Parathyroid adenoma (tissue), 2 donors: ENCODE measurements at regions not wholly inside any gene's neighbourhood (a gene's known extent, or its start where the extent isn't known, plus 50 kb on each side); places are given as distances from the start of the nearest gene placed in this dataset.

Experiments
- H2AFZ ChIP-seq: fragments of 300-600 bp; sonication (generic); one replicate; pipeline ENCODE4 v1.7.0; 2017; ENCODE audit warnings: antibody characterized with exemption, mild to moderate bottlenecking
- H3K27ac ChIP-seq: fragments of 300-600 bp; sonication (generic); one replicate; pipeline ENCODE4 v1.7.0; 2017
- H3K27me3 ChIP-seq: fragments of 300-600 bp; sonication (generic); one replicate; pipeline ENCODE4 v1.7.0; 2017; ENCODE audit warnings: low read length; ENCODE audit not compliant: control insufficient read depth, insufficient read depth
- H3K36me3 ChIP-seq: fragments of 300-600 bp; sonication (generic); one replicate; pipeline ENCODE4 v1.7.0; 2017; ENCODE audit warnings: low read length; ENCODE audit not compliant: control insufficient read depth, insufficient read depth
- H3K4me1 ChIP-seq: fragments of 300-600 bp; sonication (generic); one replicate; pipeline ENCODE4 v1.7.0; 2017; ENCODE audit warnings: control low read depth
- H3K4me2 ChIP-seq: fragments of 300-600 bp; sonication (generic); one replicate; pipeline ENCODE4 v1.7.0; 2017; ENCODE audit warnings: low read length
- H3K4me3 ChIP-seq: fragments of 300-600 bp; sonication (generic); one replicate; pipeline ENCODE4 v1.7.0; 2017; ENCODE audit warnings: low read depth, low read length
- H3K79me2 ChIP-seq: fragments of 300-600 bp; sonication (generic); one replicate; pipeline ENCODE4 v1.7.0; 2017; ENCODE audit warnings: control low read depth
- H3K9ac ChIP-seq: fragments of 300-600 bp; sonication (generic); one replicate; pipeline ENCODE4 v1.7.0; 2017; ENCODE audit warnings: mild to moderate bottlenecking
- H3K9me3 ChIP-seq: fragments of 300-600 bp; sonication (generic); one replicate; pipeline ENCODE4 v1.7.0; 2017; ENCODE audit warnings: low read length; ENCODE audit not compliant: control insufficient read depth
- TF ChIP-seq, protein P1 (sequence below): fragments of 300-600 bp; sonication (generic); IDR thresholded peaks from one replicate; pipeline ENCODE4 v1.7.0; 2017; ENCODE audit warnings: antibody characterized with exemption, mild to moderate bottlenecking
- donor health status: primary hyperparathyroidism.

- Histone ChIP-seq H3K4me3 (no peak overlapping the region), H3K79me2 (no peaks in the 10 kb centered on the region), H3K4me2 (no peak overlapping the region), H3K36me3 (no peaks in the 10 kb centered on the region), H3K27me3 (no peaks in the 10 kb centered on the region), H3K9me3 (no peaks in the 10 kb centered on the region), H3K4me1 (no peaks in the 10 kb centered on the region), H2AFZ (no peak overlapping the region), H3K9ac (no peak overlapping the region), H3K27ac (no peak overlapping the region)
- TF ChIP-seq, protein P1, sequence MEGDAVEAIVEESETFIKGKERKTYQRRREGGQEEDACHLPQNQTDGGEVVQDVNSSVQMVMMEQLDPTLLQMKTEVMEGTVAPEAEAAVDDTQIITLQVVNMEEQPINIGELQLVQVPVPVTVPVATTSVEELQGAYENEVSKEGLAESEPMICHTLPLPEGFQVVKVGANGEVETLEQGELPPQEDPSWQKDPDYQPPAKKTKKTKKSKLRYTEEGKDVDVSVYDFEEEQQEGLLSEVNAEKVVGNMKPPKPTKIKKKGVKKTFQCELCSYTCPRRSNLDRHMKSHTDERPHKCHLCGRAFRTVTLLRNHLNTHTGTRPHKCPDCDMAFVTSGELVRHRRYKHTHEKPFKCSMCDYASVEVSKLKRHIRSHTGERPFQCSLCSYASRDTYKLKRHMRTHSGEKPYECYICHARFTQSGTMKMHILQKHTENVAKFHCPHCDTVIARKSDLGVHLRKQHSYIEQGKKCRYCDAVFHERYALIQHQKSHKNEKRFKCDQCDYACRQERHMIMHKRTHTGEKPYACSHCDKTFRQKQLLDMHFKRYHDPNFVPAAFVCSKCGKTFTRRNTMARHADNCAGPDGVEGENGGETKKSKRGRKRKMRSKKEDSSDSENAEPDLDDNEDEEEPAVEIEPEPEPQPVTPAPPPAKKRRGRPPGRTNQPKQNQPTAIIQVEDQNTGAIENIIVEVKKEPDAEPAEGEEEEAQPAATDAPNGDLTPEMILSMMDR, result no peak
Measured at GRCh38 chr12:18898470-18898869, 160.6 kb downstream of the CAPZA3 start.

DNA sequence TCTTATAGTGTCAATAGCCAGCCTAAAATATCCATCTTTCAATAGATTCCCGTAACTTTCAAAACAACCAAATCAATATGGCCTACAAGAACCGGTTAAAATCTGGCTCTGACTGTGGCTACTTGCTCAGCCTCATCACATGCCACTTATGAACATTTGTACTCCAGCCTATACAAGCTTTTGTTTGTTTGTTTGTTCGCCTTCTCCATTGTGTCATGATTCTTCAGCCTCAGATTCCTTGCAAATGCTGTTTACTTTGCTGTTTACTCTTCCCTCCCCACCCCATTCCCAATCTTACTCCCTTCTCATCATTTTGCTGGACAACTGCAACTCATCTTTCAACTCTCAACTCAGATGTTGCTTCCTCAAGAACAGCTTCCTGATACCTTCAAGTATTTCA lies 161.2 kb downstream of the CAPZA3 start:
- no peaks in the 10 kb centered on the region for H3K9me3 ChIP-seq
- no peak overlapping the region for H2AFZ ChIP-seq
- no peaks in the 10 kb centered on the region for H3K79me2 ChIP-seq
- no peak overlapping the region for H3K9ac ChIP-seq
- no peak overlapping the region for H3K4me2 ChIP-seq
- TF ChIP-seq, protein P1, result no peak
- no peak overlapping the region for H3K4me3 ChIP-seq
- no peaks in the 10 kb centered on the region for H3K4me1 ChIP-seq
- H3K36me3 ChIP-seq, result no peaks in the 10 kb centered on the region
- no peaks in the 10 kb centered on the region for H3K27me3 ChIP-seq
- H3K27ac ChIP-seq, result no peak overlapping the region

DNA sequence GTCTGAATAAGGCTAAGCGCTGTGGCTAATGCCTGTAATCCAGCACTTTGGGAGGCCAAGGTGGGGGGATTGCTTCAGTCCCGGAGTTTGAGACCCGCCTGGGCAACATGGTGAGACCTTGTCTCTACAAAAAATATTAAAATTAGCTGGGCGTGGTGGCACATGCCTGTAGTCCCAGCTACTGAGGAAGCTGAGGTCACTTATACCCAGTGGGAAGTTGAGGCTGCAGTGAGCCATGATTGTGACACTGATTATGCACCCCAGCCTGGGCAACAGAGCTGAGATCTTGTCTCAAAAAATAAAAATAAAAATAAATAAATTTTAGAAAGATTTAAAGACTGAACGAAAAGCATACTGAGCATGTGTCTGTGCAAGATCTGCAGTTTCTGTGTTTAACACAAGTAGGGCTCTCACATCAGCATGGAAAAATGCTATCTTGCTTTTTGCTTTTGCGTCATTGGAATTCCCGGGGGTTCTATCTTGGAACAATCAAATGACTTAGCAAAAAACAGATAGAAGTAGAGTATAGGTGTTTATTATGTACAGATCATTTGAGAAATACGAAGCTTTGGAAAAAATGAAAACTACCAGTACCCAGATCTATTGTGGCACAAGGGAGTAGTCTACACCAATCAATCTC lies 161.9 kb downstream of the CAPZA3 start:
- no peak overlapping the region for H3K27ac ChIP-seq
- peak overlapping the region; percentile 36 for H2AFZ ChIP-seq
- TF ChIP-seq, protein P1, result no peak
- no peaks in the 10 kb centered on the region for H3K9me3 ChIP-seq
- no peaks in the 10 kb centered on the region for H3K79me2 ChIP-seq
- H3K27me3 ChIP-seq, result no peaks in the 10 kb centered on the region
- peak overlapping the region; percentile 37 for H3K4me2 ChIP-seq
- H3K4me3 ChIP-seq, result no peak overlapping the region
- H3K9ac ChIP-seq, result no peak overlapping the region
- no peaks in the 10 kb centered on the region for H3K4me1 ChIP-seq
- no peaks in the 10 kb centered on the region for H3K36me3 ChIP-seq

DNA sequence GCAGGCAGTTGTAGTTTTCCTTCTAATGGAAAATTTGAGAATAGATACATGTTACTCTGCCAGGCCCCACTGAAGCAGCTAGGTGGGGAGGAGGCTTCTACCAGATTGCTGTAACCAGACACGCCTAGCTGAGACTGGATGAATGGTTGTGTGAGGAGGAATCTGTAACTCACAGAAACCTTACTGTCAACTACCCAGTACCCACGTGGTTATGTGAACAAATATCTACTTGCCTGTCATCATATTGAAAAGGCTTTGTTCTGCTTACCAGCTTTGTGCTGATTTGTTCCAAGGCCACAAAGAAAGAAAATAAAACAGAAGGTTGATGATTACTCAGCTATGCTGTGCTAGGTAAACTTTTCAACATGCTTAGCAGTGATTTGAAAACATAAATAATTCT lies 167.2 kb downstream of the CAPZA3 start:
- no peak overlapping the region for H2AFZ ChIP-seq
- no peak overlapping the region for H3K4me3 ChIP-seq
- TF ChIP-seq, protein P1, result no peak
- no peak overlapping the region for H3K4me2 ChIP-seq
- H3K36me3 ChIP-seq, result no peaks in the 10 kb centered on the region
- no peaks in the 10 kb centered on the region for H3K79me2 ChIP-seq
- H3K27ac ChIP-seq, result no peak overlapping the region
- H3K27me3 ChIP-seq, result no peaks in the 10 kb centered on the region
- H3K9ac ChIP-seq, result no peak overlapping the region
- H3K9me3 ChIP-seq, result no peaks in the 10 kb centered on the region
- no peaks in the 10 kb centered on the region for H3K4me1 ChIP-seq

DNA sequence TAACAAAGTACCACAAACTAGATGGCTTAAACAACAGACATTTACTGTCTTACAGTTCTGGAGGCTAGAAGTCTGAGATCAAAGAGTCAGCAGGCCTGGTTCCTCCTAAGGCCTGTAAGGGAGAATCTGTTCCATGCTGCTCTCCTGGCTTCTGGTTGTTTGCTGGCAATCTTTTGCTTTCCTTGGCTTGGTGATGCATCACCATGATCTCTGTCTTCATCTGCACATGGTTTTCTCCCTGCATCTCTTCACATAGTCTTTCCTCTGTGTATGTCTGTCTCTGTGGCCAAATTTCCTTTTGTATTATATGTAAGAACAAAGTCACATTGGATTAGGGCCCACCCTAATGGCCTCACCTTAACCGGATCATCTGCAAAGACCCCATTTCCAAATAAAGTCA lies 168.5 kb downstream of the CAPZA3 start:
- H3K27me3 ChIP-seq, result no peaks in the 10 kb centered on the region
- no peaks in the 10 kb centered on the region for H3K9me3 ChIP-seq
- no peak overlapping the region for H3K27ac ChIP-seq
- no peaks in the 10 kb centered on the region for H3K4me1 ChIP-seq
- no peak overlapping the region for H3K4me3 ChIP-seq
- no peak overlapping the region for H3K4me2 ChIP-seq
- no peak overlapping the region for H2AFZ ChIP-seq
- no peaks in the 10 kb centered on the region for H3K79me2 ChIP-seq
- H3K36me3 ChIP-seq, result no peaks in the 10 kb centered on the region
- TF ChIP-seq, protein P1, result no peak
- no peak overlapping the region for H3K9ac ChIP-seq
